Activated T-cell treated with anti-CD3 and anti-CD28 coated beads, Interleukin-2, amount 50 U/mL, for 48 hours (primary cell): ENCODE measurements at regions not wholly inside any gene's neighbourhood (a gene's known extent, or its start where the extent isn't known, plus 50 kb on each side); places are given as distances from the start of the nearest gene placed in this dataset.

ENCODE experiments used
- DNase-seq, 2 experiments: peaks; one replicate each; pipeline ENCODE4 v3.0.0-alpha.2; 2020

- no peak for DNase-seq
These were observed 93.8 kb downstream of the CMPK2 start for GRCh38 chr2:6771634-6772611.

- peak; percentile 85 to 87 for DNase-seq
These were observed 92.6 kb downstream of the CMPK2 start for GRCh38 chr2:6773007-6773693.

- DNase-seq = no peak
These were observed 92.0 kb downstream of the CMPK2 start for GRCh38 chr2:6773694-6774044.

- no peak for DNase-seq
These were observed 89.6 kb downstream of the CMPK2 start for GRCh38 chr2:6776125-6776524.

GRCh38 chr2:6777626-6778025, 88.1 kb downstream of the CMPK2 start:
- DNase-seq = no peak

- no peak for DNase-seq
These were observed 84.9 kb downstream of the CMPK2 start for GRCh38 chr2:6780765-6781274.

- DNase-seq = no peak
These were observed 83.0 kb downstream of the CMPK2 start for GRCh38 chr2:6782517-6783237.

- DNase-seq = no peak
These were observed 82.5 kb downstream of the CMPK2 start for GRCh38 chr2:6783238-6783614.

- DNase-seq = no peak
These were observed 81.4 kb downstream of the CMPK2 start for GRCh38 chr2:6784291-6784690.

- DNase-seq = no peak
These were observed 80.2 kb downstream of the CMPK2 start for GRCh38 chr2:6785493-6785892.

- no peak for DNase-seq
These were observed 78.3 kb downstream of the CMPK2 start for GRCh38 chr2:6787376-6787775.

GRCh38 chr2:6788614-6789013, 77.1 kb downstream of the CMPK2 start:
- no peak for DNase-seq

- no peak for DNase-seq
These were observed 76.1 kb downstream of the CMPK2 start for GRCh38 chr2:6789559-6790138.

GRCh38 chr2:6791682-6792081, 74.0 kb downstream of the CMPK2 start:
- DNase-seq = no peak

GRCh38 chr2:6792883-6793282, 72.8 kb downstream of the CMPK2 start:
- DNase-seq = no peak

- no peak for DNase-seq
These were observed 72.3 kb downstream of the CMPK2 start for GRCh38 chr2:6793371-6793770.

GRCh38 chr2:6793913-6794312, 71.8 kb downstream of the CMPK2 start:
- DNase-seq = no peak

- no peak for DNase-seq
These were observed 71.3 kb downstream of the CMPK2 start for GRCh38 chr2:6794448-6794847.
